HG03457 (cell line): ENCODE measurements at regions not wholly inside any gene's neighbourhood (a gene's known extent, or its start where the extent isn't known, plus 50 kb on each side); places are given as distances from the start of the nearest gene placed in this dataset.

Experiments used
- ATAC-seq: cut with Tn5 transposase; IDR thresholded peaks from one replicate; pipeline ENCODE4 v1.9.1; 2021; ENCODE audit warnings: moderate number of reproducible peaks; ENCODE audit not compliant: unreplicated experiment

DNA sequence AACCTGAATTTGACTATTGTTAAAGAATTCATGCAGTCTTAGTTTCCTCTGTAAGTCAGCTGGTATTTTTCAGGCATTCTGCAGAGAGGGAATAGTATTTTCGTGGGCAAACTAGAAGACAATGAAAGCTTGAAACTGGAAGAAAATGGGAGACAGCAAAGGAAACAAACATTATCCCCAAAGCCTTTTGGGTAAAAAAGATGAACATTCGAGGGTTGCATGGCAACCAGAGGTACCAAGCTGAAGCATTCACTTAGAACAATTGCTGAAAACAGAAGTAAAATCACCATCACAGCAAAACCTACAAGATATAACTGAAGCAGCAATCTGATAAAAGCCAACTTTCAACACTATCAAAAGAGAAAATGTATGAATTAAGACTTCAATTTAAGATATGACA, 233.7 kb downstream of the SCG2 start:
- no peak for ATAC-seq

DNA sequence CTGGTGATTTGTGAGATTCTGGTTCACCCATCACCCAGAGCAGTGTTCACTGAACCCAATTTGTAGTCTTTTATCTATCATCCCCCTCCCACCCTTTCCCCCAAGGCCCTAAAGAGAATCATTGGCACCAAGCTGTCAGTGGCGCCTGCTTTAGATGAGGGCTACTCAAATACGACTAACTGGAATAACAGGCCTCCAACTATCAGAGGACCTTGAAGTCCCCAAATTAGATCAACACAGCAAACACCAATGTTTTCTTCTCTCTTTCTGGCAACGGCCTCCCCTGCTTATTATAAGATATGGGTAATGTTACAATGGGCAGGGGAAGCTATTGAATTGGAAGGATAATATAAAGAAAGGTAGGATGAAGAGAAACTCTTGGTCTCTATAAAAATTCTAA, 232.3 kb downstream of the SCG2 start:
- no peak for ATAC-seq

DNA sequence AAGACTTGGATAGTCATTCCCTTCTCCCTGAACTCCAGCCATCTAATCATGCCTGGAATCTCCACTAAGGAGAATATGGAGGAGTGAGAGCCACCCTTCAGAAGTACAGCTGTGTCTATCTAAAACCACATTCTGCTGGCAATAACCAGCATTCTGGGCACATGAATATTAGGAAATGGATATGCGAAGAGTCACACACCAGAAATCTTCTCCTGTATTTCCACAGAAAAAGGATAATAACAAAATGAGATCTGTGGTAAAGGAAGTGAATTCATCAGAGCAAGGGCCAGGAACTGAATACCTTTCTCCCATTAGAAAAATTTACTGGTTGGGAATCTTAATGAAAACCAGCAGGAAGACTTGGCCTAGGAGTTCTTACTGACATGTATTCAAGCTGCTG, 218.8 kb downstream of the SCG2 start:
- ATAC-seq: no peak

DNA sequence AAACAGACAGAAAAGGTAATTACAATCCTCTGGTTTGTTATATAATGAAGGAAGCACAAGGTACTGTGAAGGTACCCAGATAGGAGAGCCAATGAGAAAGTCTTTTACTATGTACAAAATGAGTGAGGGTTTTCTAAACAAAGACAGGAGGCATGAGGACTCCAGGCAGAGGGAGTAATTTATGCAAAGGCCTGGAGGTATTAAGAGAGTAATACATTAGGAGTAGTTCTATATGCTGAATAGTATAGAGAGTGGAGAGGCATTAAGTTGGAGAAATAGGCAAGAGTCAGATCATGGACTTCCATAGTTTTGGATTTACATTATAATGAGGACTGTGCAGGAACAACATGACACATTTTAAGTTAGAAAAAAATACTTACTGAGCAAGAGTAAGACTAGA, 216.0 kb downstream of the SCG2 start:
- no peak for ATAC-seq

DNA sequence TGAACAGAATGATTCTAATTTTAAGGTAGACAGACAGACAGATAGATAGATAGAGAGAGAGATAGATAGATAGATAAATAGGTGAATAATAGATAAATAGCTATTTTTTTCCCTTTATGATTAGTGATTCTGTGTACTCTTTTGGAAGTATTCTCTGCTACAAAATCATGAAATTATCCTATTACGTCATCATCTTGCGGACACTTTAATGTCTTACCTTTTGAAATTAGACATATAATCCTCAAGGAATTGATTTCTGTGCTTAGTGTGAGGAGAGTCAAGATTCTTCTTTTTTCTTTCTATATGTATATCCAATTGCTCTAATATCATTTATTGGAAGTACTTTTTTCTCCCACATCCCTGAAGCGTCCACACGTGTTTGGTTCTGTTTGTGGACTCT, 215.2 kb downstream of the SCG2 start:
- ATAC-seq: no peak

DNA sequence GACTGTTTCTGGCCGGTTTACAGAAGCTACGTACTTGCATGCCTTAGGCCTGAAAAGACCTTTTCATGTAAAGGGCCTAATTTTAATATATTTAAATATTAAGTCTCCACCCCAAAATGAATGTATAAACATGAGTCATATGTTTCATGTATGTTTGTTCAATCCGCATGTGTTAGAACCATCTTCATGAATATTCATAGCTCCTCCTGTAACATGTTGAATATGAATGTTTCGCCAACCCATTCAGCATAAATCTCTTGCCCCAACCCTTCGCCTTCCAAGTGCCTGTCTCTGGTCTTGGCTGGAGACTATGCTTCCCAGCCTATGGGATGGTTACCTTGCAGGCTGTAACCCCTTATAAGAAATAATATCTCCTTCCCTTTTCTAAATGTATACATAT, 212.5 kb downstream of the SCG2 start:
- no peak for ATAC-seq

DNA sequence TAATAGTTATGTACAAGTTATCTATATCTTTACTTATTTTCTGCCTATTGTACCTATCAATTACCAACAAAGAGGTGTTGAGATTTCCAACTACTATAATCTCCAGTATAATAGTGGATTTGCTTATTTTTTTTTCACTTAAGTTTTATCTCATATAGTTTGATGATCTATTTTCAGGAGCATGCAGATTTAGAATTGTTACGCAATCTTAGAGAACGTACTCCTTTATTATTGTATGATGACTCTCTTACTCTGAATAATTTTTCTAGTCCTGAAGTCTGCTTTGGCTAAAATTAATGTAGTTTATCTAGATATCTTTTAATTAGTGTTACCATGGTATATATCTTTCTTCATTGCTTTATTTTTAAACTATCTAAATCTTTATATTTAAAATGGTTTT, 205.2 kb downstream of the SCG2 start:
- no peak for ATAC-seq

DNA sequence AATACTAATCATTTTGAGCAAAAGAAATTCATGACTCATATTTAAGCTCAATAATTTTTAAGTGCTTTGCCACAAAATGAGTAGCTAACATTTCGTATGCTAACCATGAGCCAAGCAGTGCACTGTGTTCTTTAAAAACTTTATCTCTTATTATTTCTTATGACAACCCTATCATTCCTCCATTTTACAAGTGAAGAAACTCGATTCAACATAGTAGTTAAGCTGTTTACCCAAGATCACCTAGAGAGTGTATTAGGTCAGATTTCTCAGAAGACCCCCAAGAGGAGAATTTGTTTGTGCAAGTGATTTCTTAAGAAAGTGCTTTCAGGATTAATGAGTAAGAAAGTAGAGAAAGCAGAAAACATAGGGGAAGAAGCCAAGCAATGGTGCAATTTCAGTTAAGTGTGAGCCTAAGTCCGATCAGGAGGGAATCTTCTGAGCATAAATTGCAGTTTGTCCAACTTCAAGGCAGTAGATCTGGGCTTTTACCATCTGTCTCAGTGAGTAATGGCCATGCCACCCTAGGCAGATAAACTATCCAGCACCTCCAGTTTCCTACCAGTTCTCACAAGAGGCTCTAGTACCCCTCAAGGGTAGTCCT, 202.7 kb downstream of the SCG2 start:
- ATAC-seq: no peak

DNA sequence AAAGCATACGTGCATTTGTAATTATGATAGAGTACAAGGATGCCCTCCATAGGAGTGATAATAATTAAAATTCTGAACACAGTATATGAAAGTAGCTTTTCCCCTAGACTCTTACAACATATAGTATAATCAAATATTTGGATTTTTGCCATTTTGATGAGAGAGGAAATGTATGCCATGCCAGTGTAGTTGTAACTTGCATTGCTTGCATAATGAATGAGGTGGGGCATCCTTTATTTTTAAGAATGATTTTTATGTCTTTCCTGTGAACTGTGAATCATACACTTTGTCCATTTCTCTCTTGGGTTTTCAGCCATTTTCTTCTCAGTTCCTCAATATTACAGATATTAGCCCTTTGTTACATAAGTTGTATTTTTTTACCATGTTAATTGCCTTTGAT, 197.5 kb downstream of the SCG2 start:
- ATAC-seq: no peak

DNA sequence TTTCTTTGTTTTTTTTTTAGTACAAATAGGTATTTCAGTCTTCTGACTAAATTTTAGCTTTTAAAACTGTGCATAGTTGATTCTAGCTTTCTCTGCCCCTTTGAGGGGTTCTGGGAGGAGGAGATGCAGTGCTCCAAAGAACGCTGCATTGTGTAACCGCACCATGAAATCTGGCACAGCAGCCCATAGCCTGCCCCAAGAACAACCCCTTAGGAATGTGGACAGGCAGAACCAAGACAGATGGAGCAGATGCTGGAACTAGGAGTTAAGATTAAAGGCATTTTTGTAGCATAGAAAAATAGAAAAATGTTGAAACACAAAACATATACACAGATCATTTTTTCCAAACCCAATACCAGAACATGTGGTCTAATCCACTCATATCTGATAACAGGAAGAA, 187.5 kb downstream of the SCG2 start:
- ATAC-seq: no peak

DNA sequence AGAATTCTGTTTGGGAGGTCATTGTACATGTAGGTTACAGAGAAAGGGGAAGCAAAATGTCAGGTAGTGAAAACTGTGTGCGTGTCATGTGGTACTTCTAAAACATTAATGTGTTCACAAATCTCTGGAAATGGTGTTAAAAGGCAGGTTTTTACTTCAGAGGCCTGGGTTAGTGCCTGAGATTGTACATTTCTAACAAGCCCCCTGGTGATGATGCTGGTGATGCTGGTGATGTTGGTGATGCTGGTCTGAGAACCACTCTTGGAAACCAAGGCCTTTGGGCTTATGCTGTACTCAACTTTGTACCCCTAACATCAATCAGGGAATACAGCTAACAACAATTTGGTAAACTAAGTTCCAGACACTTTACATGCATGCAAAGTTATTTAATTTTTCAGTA, 187.1 kb downstream of the SCG2 start:
- no peak for ATAC-seq

DNA sequence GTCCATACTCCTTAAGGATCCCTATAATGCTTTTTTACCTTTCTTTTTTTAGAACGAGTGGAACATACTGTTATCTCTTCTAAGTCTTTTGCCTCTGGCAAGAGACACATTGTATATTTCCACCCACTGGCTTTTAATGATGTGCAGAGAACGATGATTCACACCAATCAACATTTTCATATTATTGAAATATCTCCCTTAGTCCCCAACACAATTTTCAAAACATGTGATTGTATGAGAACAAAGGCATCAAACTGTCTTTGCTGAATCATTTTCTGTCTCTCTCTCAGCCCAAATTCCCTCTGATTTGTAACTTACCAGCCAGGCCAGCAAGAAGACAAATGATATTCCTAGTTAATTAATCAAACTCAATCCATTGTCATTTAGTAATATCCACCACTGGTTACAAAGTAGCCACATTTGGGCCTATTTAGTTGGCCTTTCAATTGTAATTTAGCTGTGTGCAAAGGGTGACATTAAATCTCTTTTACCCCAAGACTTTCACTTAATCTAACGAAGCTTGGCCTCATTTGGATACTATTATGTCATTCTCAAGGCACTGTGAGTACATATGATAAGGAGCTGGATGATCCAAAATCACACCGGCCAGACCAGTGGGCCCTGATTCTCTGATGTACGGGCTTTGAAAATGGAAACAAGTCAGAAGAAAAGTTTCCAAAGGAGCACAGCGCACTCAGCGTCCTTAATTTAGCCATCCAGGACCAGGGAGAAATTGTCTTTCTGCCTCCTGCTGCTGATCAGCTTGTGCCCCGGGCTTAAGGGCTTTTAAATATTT, 185.1 kb downstream of the SCG2 start:
- ATAC-seq: no peak

DNA sequence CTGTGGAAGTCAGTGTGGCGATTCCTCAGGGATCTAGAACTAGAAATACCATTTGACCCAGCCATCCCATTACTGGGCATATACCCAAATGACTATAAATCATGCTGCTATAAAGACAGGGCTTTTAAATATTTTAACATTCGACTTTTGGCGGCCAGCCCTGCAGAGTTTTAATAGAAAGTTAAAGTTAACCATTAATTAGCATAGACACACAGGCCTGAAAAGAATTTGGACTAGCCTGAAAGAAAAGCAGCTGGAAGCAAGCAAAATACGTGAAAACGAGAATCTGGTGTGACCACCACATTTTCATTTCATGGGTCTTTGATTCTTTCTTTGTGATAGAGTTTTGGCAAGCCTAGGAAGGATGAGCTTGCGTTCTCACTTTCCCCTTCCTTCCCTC, 184.0 kb downstream of the SCG2 start:
- ATAC-seq: no peak

DNA sequence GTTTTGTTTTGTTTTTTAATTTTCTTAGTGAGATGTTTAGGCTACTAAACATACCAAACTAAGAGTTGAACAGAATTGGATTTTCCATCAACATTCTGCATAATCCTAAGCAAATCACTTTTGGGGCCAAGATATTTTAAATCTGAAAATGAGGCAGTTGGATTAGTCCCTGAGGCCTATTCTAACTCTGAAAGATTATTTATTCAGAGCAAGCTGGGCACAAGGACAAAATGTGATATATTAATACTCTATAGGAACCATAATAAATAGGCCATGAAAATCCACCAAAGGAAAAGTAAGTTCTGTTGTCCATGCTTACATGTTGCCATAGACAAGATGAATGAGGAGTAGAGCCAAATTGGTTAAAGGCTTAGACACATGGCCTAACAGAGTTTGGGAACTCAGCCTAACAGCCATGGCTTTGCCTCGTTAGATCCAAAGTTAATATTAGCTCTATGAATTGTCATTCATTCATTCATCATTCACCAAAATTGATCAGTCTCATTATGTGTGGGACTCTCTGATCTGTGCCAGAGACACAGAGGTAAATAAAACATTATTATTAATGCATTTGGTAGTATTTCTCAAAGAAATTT, 183.5 kb downstream of the SCG2 start:
- no peak for ATAC-seq

DNA sequence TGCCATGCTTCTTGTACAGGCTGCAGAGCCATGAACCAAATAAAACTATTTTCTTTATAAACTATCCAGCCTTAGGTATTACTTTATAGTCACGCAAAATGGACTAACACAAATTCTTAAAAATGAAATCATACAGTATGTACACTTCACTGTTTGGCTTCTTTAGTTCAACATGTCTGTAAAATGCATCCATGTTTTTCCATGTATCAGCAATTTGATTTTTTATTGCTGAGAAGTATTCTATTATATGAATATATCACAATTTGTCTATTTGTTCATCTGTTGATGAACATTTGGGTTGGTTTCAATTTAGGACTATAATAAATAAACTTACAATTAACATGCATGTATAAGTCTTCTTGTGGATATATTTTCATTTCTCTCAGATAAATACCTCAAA, 182.1 kb downstream of the SCG2 start:
- no peak for ATAC-seq

DNA sequence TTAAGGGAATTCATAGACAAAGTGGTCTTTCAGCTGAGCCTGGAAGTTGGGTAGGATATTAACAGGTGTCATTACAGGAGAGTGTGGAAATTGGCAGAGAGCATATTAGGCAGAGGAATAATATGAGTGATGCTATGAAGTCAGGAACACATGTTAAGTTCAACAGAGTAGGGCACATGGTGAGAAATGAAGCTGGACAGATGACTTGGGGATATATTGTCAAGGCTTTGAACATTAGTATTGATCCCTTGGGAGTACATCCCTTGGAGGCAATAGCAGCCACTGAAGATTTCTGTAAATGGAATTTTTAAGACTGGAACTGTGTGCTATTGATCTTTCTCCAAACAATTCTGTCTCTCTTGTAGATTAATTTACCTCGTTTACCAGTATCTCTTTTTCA, 170.7 kb downstream of the SCG2 start:
- no peak for ATAC-seq

DNA sequence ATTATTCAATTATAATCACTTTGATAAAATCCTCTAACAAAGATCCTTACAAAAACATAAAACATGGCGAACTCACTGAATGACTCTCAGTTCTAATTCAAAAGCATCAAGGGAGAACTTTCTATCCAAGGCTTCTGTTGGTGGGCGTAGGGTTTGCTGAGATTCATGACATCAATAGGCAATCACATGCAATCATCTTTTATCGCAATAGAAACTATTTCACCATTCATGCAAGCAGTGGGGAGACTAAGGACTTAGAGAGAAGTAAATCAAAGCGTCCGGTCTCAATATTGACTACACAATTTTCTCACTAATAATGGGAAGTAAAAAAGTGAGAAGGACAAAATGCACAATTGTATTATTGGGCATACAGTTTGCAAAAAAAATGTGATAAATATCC, 168.7 kb downstream of the SCG2 start:
- ATAC-seq: no peak

DNA sequence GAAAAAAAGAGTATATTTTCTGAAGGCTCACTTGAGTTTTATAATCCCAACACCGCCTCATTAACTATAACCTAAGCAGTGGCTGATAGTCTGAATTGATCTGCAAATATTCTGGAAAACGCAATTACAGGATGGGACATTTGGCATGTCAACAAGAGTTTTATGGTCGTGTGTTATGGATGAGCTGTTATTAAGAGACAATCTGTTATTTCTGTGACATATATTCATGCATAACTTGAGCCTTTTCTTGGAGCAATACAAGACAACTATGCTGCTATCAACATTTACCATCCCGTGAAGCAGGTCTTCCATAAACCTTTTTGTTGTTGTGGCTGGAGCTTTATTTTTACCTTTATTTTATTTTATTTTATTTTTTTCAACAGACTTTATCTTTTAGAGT, 164.4 kb downstream of the SCG2 start:
- no peak for ATAC-seq

DNA sequence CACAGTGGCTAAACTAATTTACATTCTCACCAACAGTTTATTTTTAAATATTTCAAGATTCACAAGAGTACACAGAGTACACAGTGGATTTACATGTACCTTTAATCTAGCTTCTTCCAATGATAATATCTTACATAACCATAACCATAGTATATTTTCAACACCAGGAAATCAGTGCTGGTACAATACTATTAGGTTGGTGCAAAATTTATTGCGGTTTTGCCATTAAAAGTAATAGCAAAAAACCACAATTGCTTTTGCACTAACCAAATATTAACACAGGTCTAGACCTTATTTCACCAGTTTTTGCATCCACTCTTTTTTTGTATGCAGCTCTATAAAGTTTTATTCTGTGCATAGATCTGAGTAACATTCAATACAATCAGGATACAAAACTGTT, 163.0 kb downstream of the SCG2 start:
- ATAC-seq: no peak

DNA sequence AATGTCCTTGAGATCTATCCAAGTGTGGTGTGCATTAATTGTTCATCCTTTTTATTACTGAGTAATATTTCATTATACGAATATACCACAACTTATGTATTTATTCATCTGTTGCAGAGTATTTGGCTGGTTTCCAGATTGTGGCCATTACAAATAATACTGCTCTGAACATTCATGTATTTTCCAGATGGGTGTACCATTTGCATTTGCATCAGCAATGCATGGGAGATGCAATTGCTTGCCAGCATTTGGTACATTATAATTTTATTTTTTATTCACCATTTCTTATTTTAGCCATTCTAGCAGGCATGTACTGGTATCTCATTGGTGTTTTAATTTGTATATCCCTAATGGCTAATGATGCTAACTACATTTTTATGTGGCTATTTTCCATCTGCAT, 162.4 kb downstream of the SCG2 start:
- no peak for ATAC-seq

DNA sequence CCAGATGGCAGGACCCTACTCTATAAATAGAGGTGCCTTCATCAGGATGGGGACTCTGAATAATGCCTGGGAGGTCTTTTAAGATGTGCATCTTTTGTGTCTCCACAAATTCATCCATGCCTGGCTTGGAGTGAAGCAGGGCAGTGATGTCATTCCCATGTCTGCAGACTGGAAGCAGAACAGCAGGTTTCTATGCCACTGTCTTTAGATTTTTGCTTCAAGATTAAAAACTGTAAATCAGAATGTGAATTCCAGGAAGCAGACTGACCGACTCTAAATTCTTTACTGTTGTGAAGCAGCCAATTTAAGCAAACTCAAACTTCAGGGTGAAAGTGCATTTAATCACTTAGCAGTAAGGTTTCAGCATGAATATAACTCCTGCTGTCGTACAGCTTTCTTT, 159.3 kb downstream of the SCG2 start:
- ATAC-seq: no peak

DNA sequence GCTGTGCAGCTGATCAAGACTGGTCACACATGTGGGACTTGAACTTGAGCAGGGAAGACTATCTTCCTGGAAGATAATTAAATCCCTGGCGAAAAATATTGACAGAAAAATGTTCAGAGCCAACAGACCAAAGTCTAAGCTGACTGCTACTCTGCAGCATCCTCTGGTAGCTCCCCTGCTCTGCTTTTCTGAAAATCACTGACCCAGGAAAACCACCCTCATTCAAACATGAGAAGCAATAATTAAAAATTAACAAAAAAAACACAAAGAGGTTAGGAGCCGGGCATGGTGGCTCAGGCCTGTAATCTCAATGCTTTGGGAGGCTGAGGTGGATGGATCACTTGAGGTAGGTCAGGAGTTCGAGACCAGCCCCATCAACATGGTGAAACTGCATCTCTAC, 151.9 kb downstream of the SCG2 start:
- ATAC-seq: no peak

DNA sequence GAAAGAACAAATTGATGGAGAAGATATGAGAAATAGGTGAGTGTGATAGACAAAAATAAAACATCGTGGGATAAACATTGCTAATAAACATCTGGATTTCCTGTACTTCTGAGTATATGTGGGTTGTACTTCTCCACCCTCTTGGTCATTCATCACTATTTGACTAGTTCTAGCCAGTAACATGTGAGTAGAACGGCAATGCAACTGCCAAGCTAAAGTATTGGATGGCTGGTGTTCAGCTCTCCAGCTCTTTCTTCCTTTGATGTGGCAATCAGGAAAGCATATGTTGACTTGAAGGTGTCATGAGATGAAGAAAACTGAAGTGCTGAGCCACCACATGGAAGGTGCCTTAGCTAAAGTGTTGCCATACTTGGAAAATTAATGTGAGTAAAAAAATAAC, 144.9 kb downstream of the SCG2 start:
- no peak for ATAC-seq
